ENCODE measurements at regions not wholly inside any gene's neighbourhood (a gene's known extent, or its start where the extent isn't known, plus 50 kb on each side); places are given as distances from the start of the nearest gene placed in this dataset.
"Not testable (repeated sequence)": the region's sequence is repeated elsewhere in the genome, so short reads cannot be mapped to it uniquely, and the experiment has no call there.

DNA sequence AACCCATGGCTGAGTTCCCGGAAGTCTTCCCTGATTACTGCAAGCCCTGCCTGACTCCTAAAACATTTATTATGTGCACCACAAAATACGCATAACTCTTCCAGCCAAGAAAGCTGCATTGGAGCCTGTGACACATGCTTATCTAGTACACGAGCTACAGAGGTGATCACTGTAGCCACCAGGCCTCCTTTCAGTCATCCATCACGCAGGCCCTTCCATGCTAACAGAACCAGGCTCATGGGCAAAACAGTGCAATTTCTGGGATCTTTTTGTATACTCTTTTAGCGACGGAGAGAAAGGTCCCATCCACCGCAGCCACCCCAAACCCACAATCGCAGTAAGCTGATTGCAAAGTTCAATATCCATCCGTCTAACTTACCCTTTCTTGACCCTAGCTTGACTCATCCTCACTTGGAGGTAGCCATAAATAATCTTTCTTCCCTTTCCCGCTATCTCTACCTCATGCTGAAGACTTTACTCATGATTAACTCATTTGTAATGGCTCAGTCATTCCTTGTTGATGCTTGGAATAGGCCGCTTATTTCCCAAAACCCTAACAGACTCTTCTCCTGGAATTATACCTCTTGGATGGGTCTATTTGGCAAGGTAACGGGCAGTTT is 1203.5 kb downstream of the TYW1 start:
- DNase-seq, result no peak

DNA sequence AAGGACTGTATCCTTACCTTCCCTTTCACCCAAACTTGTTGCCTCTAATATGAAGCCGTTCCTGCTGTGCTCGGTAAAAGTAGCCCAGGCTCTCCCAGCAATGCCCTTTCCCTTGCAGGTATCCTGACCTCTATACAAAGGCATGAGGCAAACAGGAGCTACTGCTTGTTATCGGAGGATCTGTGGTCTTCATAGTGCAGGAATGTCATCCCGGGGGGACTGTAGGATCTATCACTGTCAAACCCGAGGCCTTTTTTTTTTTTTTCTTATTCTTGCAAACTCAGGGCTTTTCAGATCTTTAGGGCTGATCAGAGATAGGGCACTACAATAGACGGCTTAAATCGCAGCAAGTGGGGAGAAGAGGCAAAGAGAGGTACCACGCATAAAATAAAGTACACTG is 1206.6 kb downstream of the TYW1 start:
- no peak for DNase-seq

GRCh38 chr7:68205826-68206225 is 1209.2 kb downstream of the TYW1 start:
- no peak for DNase-seq

DNA sequence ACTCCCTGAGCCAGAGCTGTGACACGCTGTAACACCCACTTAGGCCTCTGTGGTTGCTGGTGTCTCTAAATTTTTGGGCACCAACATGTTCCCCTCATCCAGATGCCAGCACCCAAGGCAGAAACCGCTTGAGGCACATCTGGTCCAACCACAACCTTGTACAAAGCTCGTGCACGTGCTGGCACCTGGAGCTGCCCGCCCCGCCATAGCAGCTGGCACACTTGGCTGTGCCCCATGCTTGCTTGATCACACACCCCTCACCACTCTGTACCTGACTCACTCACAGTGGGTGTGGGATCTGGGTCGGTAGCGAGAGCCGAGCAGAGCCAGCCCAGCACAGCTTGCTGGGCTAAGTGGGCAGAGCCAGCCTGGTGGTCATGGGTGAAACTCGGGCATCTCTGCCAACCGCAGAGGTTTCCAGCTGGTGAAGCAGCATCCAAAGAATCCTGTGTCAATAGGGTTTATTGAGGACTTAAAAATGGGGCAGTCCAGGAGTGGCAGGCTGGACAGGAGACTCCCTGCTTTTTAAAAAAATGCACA is 1210.4 kb downstream of the TYW1 start:
- no peak for DNase-seq

- no peak for DNase-seq
Observed at GRCh38 chr7:68207676-68208075, 1211.0 kb downstream of the TYW1 start.

DNA sequence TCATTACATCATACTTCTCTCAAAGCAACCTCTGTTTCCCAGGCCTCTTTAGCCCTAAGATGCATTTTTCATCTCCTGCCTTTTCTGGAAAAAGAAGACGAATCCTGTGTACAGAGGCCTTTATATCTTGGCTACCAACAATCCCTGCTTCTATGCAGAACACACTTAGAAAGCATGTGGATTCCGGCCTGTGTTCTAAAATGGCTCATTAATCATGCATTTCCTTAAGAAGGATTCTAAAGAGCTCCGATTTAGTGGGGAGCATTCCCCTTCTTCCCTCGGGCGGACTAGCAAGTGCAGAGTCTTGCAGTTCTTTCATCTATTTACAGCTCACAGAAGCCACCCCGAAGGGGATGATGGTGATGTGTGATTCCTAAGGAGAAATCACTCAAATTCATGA is 1212.9 kb downstream of the TYW1 start:
- DNase-seq, result no peak

- no peak for DNase-seq
Observed at GRCh38 chr7:68213838-68214237, 1217.2 kb downstream of the TYW1 start.

- peak; percentile 79 for DNase-seq
Observed at GRCh38 chr7:68216051-68216450, 1219.4 kb downstream of the TYW1 start.

GRCh38 chr7:68217426-68217825 is 1220.8 kb downstream of the TYW1 start:
- DNase-seq, result no peak

DNA sequence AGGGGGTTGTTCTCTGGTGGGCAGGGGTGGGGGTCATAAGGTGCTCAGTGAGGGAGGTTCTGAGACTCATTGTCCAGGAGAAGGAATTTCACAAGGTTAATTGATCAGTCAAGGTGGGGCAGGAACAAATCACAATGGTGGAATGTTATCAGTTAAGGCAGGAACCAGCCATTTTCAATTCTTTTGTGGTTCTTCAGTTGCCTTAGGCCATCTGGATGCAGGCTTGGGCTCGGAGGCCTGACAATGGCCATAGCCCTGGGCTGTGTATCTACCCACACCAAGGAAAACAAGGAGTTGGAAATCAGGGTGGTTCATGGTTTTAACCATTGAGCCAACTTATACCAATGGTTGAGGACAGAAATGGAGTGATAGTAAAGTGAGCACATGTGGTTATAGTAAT is 1221.8 kb downstream of the TYW1 start:
- DNase-seq, result no peak

- DNase-seq, result no peak
Observed at GRCh38 chr7:68222311-68222710, 1225.7 kb downstream of the TYW1 start.

- peak; percentile 45 for DNase-seq
Observed at GRCh38 chr7:68224041-68224741, 1227.6 kb downstream of the TYW1 start.

GRCh38 chr7:68231011-68231410 is 1234.4 kb downstream of the TYW1 start:
- not testable (repeated sequence) for DNase-seq

GRCh38 chr7:68235937-68236336 is 1239.3 kb downstream of the TYW1 start:
- DNase-seq, result no peak

- DNase-seq, result no peak
Observed at GRCh38 chr7:68238204-68238805, 1241.7 kb downstream of the TYW1 start.

DNA sequence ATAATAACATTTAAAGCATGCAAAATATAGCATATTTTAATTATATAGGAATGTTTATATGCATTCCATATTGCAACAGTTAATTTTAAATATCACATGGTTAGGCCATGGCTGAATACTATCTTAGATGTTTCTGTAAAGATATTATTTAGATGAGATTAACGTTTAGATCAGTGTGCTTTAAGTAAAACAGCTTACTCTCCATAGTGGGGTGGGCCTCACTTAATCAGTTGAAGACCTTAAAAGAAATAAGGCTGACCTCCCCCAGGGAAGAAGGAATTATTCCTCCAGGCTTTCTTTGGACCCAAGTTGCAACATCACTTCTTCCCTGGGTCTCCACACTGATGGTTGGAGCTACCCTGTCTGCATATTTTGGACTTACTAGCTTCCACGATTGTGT is 1246.5 kb downstream of the TYW1 start:
- no peak for DNase-seq

- DNase-seq, result no peak
Observed at GRCh38 chr7:68244389-68244788, 1247.8 kb downstream of the TYW1 start.

DNA sequence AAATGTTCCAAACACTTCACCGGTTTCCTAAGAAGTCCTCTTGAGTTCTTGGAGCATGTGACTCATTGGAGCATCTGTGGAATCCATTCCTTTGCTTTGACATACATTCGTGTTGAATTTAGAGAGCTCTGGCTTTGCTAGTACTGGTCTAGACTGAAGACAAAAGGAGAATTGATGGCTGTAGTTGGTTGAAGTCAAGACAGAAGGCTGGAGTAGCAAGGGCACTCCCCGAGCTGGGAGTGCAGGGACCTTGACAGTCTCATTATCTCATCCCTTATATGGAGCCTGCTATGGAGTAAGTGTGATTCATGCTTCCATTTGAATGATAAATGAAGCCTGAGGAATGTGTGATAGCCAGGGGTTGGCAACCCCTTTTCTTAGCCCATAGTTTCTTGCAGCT is 1249.1 kb downstream of the TYW1 start:
- DNase-seq, result no peak

DNA sequence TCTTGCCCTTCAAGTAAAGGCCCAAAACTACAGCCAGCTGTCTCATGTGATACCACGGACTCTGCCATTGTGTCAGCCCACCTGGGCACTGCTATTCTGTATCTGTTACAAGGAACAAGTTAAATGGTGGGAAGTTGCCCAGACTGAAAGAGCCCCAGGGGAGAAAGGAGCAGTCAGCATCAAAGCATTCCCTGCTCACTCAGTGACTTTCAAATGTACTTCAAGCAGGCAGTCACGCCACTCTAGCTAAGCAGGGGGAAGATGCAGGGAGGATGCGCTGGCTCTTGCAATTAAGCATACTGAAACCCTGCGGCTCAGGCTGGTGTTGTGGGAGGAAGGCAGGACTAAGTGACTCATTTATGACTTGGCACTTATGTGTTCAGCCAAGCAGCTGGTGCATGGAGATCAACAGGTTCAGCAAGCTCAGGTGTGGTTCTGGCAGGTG is 1249.6 kb downstream of the TYW1 start:
- DNase-seq, result no peak

DNA sequence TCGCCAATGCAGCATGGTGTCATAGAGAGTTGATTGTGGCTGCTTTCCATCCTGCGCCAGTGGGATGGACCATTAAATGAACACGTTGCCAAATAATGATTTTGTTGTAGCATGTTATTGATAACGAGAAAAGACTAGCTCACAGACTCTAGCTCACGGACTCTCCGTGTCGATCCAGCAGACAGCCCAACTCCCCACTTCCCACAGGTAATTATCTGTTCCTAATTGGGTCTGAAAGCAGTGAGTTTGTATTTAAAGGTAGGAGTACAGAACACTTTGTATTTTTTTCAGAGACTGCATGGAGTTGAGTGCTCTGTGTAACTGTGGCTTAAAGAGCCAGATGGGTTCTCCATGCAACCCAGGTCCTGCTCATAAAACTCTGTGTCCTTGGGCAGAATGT is 1250.5 kb downstream of the TYW1 start:
- no peak for DNase-seq

GRCh38 chr7:68247571-68247970 is 1250.9 kb downstream of the TYW1 start:
- no peak for DNase-seq

GRCh38 chr7:68248973-68249372 is 1252.3 kb downstream of the TYW1 start:
- DNase-seq, result no peak

DNA sequence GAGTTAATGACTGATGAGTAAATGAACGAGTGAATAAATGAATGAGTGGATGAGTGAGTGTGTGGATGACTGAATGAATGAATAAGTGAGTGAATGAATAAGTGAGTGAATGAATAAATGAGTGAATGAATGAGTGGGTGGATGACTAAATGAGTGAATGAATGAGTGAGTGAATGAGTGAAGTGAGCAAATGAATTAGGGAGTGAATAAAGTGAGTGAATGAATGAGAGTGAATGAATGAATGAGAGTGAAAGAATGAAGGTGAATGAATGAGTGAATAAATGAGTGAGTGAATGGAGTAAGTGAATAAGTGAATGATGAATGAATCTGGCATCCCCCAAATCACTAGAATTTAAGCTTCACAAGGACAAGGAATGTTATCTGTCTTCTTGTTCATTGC is 1253.0 kb downstream of the TYW1 start:
- DNase-seq, result no peak

- no peak for DNase-seq
Observed at GRCh38 chr7:68250143-68250542, 1253.5 kb downstream of the TYW1 start.
